COR-L47 (cell line): ENCODE measurements at regions not wholly inside any gene's neighbourhood (a gene's known extent, or its start where the extent isn't known, plus 50 kb on each side); places are given as distances from the start of the nearest gene placed in this dataset.
"Not testable (repeated sequence)": the region's sequence is repeated elsewhere in the genome, so short reads cannot be mapped to it uniquely, and the experiment has no call there.

Source experiments
- DNase-seq: peaks from one replicate; lab custom pipeline; 2025; lab: John Stamatoyannopoulos, UW

DNA sequence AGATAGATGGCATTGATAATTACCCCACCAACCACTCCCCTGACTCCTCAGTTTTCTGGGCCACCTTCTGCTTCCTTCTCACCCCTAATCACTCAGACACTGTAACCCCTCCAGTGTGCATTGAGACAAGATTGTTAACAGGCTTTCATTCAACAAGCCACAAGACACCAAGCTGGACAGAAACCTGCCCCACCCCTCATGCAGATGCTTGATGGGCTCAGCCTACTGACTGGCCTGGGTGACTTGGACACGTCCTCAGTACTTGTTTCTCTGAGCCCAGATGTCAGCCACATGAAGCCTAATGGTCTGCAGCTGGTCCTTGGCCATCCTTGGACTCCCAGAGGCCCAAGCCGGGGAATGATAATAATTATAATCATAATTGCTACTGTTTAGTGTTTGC, 71.4 kb upstream of the SMIM23 start:
- DNase-seq = no peak

DNA sequence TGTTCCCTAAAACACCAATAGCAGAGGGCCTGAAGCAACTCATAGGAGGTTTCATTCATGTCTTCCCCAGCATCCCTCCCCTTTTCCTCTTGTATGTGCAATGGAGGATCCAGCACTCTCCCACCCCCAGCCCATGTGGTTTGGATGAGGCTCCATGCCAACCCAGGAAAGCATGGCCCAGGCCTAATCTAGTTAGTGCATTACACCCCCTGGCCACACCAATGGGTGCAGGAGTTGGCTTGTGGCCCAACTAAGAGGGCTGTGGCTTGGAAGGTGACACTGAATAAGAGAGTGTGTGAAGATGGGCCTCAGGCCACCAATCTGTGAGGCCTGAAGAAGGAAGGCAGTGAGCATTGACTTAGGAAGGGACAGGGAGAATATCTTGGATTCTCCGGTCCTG, 70.8 kb upstream of the SMIM23 start:
- no peak for DNase-seq

DNA sequence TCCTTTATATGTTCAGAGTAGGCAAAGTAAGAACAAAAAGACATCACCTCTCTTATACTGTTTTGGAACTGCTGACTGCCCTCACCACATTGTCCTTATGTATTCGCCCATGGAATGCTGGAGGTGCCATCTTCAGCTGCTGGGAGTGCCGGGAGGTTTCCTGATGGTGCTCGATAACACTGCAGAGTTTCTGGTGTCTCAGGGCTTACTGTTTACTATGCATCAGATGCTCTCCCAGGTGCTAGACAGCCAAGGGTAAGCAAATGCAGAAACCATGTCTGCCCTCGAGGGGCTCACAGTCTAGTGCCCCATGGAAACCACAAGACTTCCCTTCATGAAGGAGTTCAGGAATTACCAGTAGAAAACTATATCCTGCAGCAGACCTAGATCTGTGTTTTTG, 70.1 kb upstream of the SMIM23 start:
- no peak for DNase-seq

DNA sequence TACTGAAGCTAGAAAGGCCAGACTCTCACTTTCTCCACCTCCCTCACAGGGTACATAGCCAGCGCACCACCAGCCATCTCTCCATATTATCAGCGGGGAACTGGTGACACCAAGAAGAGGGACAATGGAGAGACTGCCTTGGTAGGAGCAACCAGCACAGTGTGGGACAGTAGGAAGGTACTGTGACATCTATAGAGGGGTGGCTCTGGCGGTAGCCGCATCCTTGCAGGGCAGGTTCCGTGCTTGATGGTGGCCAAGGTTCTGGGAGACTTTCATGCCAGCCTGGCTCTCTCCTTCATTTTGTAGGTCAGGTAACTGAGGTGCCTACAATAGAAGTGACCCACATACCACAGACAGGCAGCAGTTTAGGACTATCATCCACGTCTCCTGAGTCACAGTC, 65.5 kb upstream of the SMIM23 start:
- DNase-seq = no peak

DNA sequence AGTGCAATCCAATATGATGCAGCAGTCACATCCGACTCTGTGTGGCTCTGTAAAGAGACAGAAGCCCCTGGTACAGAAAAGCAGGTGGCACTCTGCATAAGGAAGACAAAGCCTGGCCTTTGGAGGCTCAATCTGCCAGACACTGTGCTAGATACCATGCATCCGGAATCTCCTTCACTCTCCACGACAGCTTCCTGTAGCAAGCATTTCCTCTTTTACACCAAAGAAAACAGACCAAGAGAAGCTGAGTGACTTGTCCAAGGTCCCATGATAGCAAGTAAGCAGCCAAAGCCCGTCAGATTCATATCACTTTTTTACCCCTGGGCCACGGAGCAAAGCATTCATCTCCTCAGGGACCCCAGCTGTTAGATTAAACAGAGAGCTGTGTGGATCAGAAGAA, 64.2 kb upstream of the SMIM23 start:
- DNase-seq = no peak

DNA sequence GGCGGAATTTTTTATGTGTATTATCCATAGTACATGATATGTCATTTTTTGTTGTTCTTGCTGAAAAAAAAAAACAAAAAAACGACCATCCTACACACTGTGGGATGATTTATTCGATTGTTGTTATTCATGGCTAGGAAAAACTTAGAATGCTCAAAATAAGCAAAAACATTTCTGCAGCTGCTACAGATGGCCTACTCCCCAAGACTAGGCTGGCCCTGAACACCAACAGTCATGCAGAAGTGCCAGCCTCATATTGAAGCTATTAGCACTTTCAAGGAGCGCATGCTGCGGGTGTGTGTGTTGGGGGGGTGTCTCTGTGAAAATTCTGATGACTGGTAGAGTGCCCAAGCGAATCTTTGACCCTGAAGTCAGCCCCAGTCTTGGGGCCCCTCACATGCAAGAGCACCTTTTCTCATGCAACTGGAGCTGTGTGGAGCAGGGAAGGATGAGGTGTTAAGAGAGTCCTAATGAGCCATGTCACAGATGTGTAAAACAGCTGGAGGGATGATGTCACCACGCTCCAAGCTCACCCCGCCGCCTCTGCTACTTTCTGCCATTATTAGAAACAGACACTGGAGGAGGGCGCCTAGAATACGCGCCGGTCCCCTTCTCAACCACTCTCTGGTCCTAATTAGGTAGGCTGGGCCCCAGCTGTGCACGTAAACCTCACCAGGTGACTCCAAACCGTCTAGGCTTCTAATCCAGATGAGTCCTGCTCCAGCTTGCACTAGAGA, 61.0 kb upstream of the SMIM23 start:
- no peak for DNase-seq

DNA sequence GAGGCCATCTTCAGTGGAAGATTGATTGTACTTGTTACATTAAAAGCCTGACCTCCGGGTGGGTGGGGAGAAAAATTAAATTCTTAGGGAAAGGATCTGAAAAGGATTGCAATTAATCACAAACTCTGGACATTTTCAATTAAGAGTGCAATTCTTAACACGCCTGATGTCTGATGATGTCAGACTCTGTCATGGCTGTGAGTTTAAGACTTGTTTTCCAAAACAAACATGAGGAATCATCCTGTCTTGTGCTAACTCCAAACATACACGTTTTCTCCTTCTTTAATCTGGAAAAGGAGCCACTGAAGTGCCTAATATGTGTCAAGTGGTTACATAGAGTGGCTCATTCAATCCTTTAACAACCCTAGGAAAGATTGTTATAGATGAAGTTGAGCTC, 60.4 kb upstream of the SMIM23 start:
- no peak for DNase-seq

DNA sequence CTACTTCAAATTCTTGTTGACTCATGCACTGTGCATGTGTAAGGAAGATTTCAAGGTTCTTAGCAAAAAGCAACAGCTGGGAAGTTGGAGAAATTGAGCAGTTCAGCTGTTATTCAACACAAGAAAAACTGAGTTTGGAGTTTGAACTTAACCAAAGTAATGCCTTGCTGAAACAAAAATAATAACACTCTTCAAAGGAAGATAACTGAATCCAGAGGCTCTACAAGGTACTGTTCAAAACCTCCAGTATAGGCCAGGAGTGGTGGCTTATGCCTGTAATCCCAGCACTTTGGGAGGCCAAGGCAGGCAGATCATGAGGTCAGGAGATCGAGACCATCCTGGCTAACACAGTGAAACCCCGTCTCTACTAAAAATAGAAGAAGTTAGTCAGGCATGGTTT, 58.8 kb upstream of the SMIM23 start:
- DNase-seq = not testable (repeated sequence)

DNA sequence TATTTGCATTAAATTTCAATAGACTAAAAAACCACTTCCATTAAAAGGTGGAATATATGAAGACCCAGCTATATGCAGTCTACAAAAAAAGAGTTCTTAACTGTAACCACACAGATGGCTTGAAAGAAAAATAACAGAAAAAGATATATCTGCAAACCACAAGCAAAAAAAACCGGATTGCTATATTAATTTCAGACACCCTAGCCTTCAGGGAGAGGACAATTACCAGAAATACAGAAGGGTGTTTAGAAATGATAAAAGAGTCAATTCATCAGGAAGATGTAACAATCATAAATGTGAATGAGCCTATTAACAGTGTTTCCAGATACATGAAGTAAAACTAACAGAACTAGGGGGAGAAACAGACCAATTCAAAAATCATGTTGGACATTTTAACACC, 56.9 kb upstream of the SMIM23 start:
- DNase-seq = no peak
